ENCODE measurements at regions not wholly inside any gene's neighbourhood (a gene's known extent, or its start where the extent isn't known, plus 50 kb on each side); places are given as distances from the start of the nearest gene placed in this dataset.

GRCh38 chr12:125518074-125518473 is 452.8 kb downstream of the AACS start:
- TF ChIP-seq CTCF (IDR thresholded peaks at IDR 0.05) (no peak), POLR2AphosphoS5 (IDR thresholded peaks at IDR 0.05) (no peak), POLR2A (IDR thresholded peaks at IDR 0.05) (no peak), EP300 (IDR thresholded peaks at IDR 0.05) (no peak)

All from stomach (tissue), 4 donors.